ENCODE measurements at regions not wholly inside any gene's neighbourhood (a gene's known extent, or its start where the extent isn't known, plus 50 kb on each side); places are given as distances from the start of the nearest gene placed in this dataset.

DNA sequence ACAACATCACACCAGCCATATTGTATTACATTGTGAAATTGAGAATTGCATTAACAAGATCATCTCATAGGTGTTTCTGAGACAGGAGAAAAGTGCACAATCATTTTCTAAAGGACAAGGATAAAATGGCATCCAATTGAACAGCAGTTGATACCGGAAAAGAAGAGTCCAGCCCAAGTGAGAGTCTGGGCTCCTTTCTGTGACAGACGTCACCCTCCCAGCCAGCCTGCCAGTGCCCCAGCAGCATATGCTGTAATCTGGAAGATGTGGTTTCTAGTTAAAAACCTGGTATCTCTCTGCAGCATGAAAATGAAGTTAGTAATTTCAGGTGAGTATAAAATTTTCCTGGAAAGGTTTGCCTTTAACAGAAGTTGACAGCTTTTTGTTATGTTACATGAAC lies 1531.7 kb upstream of the PIK3C3 start:
- Histone ChIP-seq H3K4me3 (ENCODE audit: low read depth, low read length, poor library complexity, severe bottlenecking) (no peak overlapping the region), H3K27me3 (ENCODE audit: insufficient read depth, low read length) (no peaks in the 10 kb centered on the region), H3K79me2 (ENCODE audit: insufficient read depth, low read length) (no peaks in the 10 kb centered on the region), H3K9me2 (ENCODE audit: low read depth, low read length) (no peaks in the 10 kb centered on the region; the same call in 1 of the 2 replicates), H3K27ac (ENCODE audit: low read depth, low read length, poor library complexity, severe bottlenecking) (no peak overlapping the region), H3K4me2 (ENCODE audit: low read length) (no peak overlapping the region), H4K20me1 (ENCODE audit: insufficient read depth, low read length) (no peaks in the 10 kb centered on the region), H3K9ac (ENCODE audit: low read length) (no peak overlapping the region), H3K4me1 (ENCODE audit: insufficient read depth, low read length, severe bottlenecking) (no peaks in the 10 kb centered on the region), H3K9me3 (ENCODE audit: low read length) (no peaks in the 10 kb centered on the region), H3K36me3 (ENCODE audit: insufficient read depth, low read length) (no peaks in the 10 kb centered on the region), H3F3A (ENCODE audit: insufficient read depth, low read length) (no peaks in the 10 kb centered on the region), H2AFZ (ENCODE audit: low read length) (no peak overlapping the region)
- TF ChIP-seq EZH2 (IDR thresholded peaks at IDR 0.05; ENCODE audit: borderline replicate concordance, low read length), result no peak
- TF ChIP-seq, protein P1, sequence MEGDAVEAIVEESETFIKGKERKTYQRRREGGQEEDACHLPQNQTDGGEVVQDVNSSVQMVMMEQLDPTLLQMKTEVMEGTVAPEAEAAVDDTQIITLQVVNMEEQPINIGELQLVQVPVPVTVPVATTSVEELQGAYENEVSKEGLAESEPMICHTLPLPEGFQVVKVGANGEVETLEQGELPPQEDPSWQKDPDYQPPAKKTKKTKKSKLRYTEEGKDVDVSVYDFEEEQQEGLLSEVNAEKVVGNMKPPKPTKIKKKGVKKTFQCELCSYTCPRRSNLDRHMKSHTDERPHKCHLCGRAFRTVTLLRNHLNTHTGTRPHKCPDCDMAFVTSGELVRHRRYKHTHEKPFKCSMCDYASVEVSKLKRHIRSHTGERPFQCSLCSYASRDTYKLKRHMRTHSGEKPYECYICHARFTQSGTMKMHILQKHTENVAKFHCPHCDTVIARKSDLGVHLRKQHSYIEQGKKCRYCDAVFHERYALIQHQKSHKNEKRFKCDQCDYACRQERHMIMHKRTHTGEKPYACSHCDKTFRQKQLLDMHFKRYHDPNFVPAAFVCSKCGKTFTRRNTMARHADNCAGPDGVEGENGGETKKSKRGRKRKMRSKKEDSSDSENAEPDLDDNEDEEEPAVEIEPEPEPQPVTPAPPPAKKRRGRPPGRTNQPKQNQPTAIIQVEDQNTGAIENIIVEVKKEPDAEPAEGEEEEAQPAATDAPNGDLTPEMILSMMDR (IDR thresholded peaks at IDR 0.05; ENCODE audit: low read length), result no peak

DNA sequence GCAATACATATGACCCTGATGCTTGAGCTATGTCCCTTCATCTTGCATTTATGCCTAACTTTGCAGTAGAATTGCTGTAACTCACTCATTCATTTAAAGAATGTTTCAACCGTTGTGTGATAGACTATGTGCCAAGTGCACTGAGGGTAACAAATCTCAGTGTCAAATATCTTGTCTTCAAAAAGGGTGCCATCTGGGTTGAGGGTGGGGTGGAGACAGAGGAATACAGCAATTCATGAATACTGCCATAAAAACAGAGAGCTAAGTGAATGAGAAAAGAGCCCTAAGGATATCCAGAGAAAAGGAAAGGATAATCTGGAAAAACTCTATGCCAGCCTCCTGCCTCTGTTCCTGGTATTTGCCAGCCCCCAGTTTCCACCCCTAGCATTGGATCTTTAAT lies 1534.4 kb upstream of the PIK3C3 start:
- no peaks in the 10 kb centered on the region for H3K9me3 ChIP-seq (ENCODE audit: low read length)
- no peak overlapping the region for H3K4me2 ChIP-seq (ENCODE audit: low read length)
- no peak overlapping the region for H2AFZ ChIP-seq (ENCODE audit: low read length)
- TF ChIP-seq, protein P1 (IDR thresholded peaks at IDR 0.05; ENCODE audit: low read length), result no peak
- H3K79me2 ChIP-seq (ENCODE audit: insufficient read depth, low read length), result no peaks in the 10 kb centered on the region
- H3K9ac ChIP-seq (ENCODE audit: low read length), result no peak overlapping the region
- no peaks in the 10 kb centered on the region for H4K20me1 ChIP-seq (ENCODE audit: insufficient read depth, low read length)
- no peaks in the 10 kb centered on the region for H3K36me3 ChIP-seq (ENCODE audit: insufficient read depth, low read length)
- no peak overlapping the region for H3K4me3 ChIP-seq (ENCODE audit: low read depth, low read length, poor library complexity, severe bottlenecking)
- H3K27ac ChIP-seq (ENCODE audit: low read depth, low read length, poor library complexity, severe bottlenecking), result no peak overlapping the region
- no peaks in the 10 kb centered on the region for H3K27me3 ChIP-seq (ENCODE audit: insufficient read depth, low read length)
- no peaks in the 10 kb centered on the region for H3K9me2 ChIP-seq (ENCODE audit: low read depth, low read length)
- H3F3A ChIP-seq (ENCODE audit: insufficient read depth, low read length), result no peaks in the 10 kb centered on the region
- H3K4me1 ChIP-seq (ENCODE audit: insufficient read depth, low read length, severe bottlenecking), result no peaks in the 10 kb centered on the region

DNA sequence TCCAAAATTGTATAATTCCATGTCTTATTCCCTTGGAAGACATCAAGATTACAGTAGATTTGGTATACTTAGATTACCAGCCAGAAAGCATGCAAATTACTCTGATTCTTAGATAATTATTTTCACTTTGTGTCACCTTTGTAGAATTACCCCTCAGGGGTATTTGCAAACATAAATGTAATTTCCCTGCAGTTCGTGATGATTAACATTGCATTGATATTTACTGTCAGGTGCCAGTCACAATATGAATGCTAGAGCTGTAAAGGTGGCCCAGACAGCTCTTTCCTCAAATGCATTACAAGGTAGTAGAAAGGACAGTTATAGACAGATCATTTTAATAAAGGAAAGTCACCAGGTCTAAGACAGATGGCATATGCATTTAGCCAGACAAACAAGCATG lies 1537.5 kb upstream of the PIK3C3 start:
- no peaks in the 10 kb centered on the region for H3K36me3 ChIP-seq (ENCODE audit: insufficient read depth, low read length)
- no peak overlapping the region for H3K27ac ChIP-seq (ENCODE audit: low read depth, low read length, poor library complexity, severe bottlenecking)
- no peak overlapping the region for H3K4me2 ChIP-seq (ENCODE audit: low read length)
- no peaks in the 10 kb centered on the region for H3F3A ChIP-seq (ENCODE audit: insufficient read depth, low read length)
- no peaks in the 10 kb centered on the region for H4K20me1 ChIP-seq (ENCODE audit: insufficient read depth, low read length)
- no peaks in the 10 kb centered on the region for H3K9me2 ChIP-seq (ENCODE audit: low read depth, low read length)
- TF ChIP-seq, protein P1 (IDR thresholded peaks at IDR 0.05; ENCODE audit: low read length), result no peak
- no peak for TF ChIP-seq EZH2 (IDR thresholded peaks at IDR 0.05; ENCODE audit: borderline replicate concordance, low read length)
- no peaks in the 10 kb centered on the region for H3K27me3 ChIP-seq (ENCODE audit: insufficient read depth, low read length)
- H3K79me2 ChIP-seq (ENCODE audit: insufficient read depth, low read length), result no peaks in the 10 kb centered on the region
- no peak overlapping the region for H2AFZ ChIP-seq (ENCODE audit: low read length)
- H3K4me1 ChIP-seq (ENCODE audit: insufficient read depth, low read length, severe bottlenecking), result no peaks in the 10 kb centered on the region
- H3K4me3 ChIP-seq (ENCODE audit: low read depth, low read length, poor library complexity, severe bottlenecking), result no peak overlapping the region
- H3K9ac ChIP-seq (ENCODE audit: low read length), result no peak overlapping the region
- no peaks in the 10 kb centered on the region for H3K9me3 ChIP-seq (ENCODE audit: low read length)
